Spleen (tissue), 11 donors: ENCODE measurements at regions not wholly inside any gene's neighbourhood (a gene's known extent, or its start where the extent isn't known, plus 50 kb on each side); places are given as distances from the start of the nearest gene placed in this dataset.

Experiments used
- DNase-seq: peaks from one replicate; pipeline ENCODE4 v3.0.0-alpha.2; 2020
- H3K27ac ChIP-seq, 8 donors: fragments of 200-600 bp; sonication (generic) in 7 of 8; 1 replicate in 4 of 8; 2 replicates in 4 of 8; pipeline versions ENCODE4 v1.5.0 to v1.8.0; 2016 to 2021; ENCODE audit warnings: inconsistent platforms in 4 of 8, mild to moderate bottlenecking in 4 of 8, moderate library complexity in 1 of 8
- H3K27me3 ChIP-seq, 7 donors: fragments of 200-600 bp; sonication (generic) in 6 of 7; replicated peaks in 1 of 7; 1 replicate in 4 of 7; 2 replicates in 3 of 7; pipeline versions ENCODE4 v1.5.0 to v1.8.0; 2016 to 2021; ENCODE audit warnings: inconsistent platforms in 3 of 7, mild to moderate bottlenecking in 1 of 7
- H3K36me3 ChIP-seq, 6 donors: fragments of 200-600 bp; sonication (generic) in 5 of 6; 1 replicate in 4 of 6; 2 replicates in 2 of 6; pipeline versions ENCODE4 v1.5.0 to v1.8.0; 2016 to 2021; ENCODE audit warnings: inconsistent platforms in 2 of 6
- H3K4me1 ChIP-seq, 6 donors: fragments of 200-600 bp; sonication (generic) in 5 of 6; 1 replicate in 3 of 6; 2 replicates in 3 of 6; pipeline versions ENCODE4 v1.5.0 to v1.8.0; 2016 to 2021; ENCODE audit warnings: inconsistent platforms in 3 of 6
- H3K4me3 ChIP-seq, 8 donors: fragments of 200-600 bp; sonication (generic) in 7 of 8; 1 replicate in 4 of 8; 2 replicates in 4 of 8; pipeline versions ENCODE4 v1.5.0 to v1.8.0; 2016 to 2021; ENCODE audit warnings: inconsistent platforms in 4 of 8, mild to moderate bottlenecking in 4 of 8, moderate library complexity in 2 of 8
- H3K9me3 ChIP-seq, 8 donors: fragments of 200-600 bp; sonication (generic) in 7 of 8; 1 replicate in 4 of 8; 2 replicates in 4 of 8; pipeline versions ENCODE4 v1.5.0 to v1.8.0; 2016 to 2021; ENCODE audit warnings: inconsistent platforms in 4 of 8
- CTCF ChIP-seq, 11 experiments: fragments of 200-600 bp in 7 of 11; fragments of 450-650 bp in 4 of 11; sonication (generic) in 4 of 11; IDR thresholded peaks in 8 of 11; conservative IDR thresholded peaks in 3 of 11; 1 replicate in 7 of 11; 2 replicates in 4 of 11; pipeline versions ENCODE4 v1.4.0 to v1.8.0; 2016 to 2021; ENCODE audit warnings: antibody characterized with exemption in 11 of 11, inconsistent platforms in 4 of 11, mild to moderate bottlenecking in 1 of 11
- POLR2A ChIP-seq, 3 donors: fragments of 450-650 bp; IDR thresholded peaks; one replicate each; pipeline ENCODE4 v1.5.1; 2017; ENCODE audit warnings: antibody characterized with exemption in 3 of 3, mild to moderate bottlenecking in 1 of 3
- POLR2AphosphoS5 ChIP-seq, 3 donors: sonication (generic); formaldehyde crosslinking; IDR thresholded peaks; one replicate each; pipeline ENCODE4 v1.5.1; 2017; ENCODE audit warnings: antibody characterized with exemption in 3 of 3
- WGBS, 5 donors: extraction: QIAGEN DNeasy Blood & Tissue Kit in 3 of 5; methylation state at CpG; one replicate each; pipeline versions ENCODE4 v1.1.5 to v1.1.7; 2013 to 2018; 5-methylcytosine and 5-hydroxymethylcytosine counted together
- intact Hi-C: fragments of 100-400 bp; cut with DNase I; formaldehyde crosslinking; loops from one replicate; pipeline ENCODE4 v1.15.0; 2023; ENCODE audit warnings: low total_unique reads
- donor health status: healthy with polysubstance abuse.
- donor health status: DM: no; HTN: no; CAD: no; lungs with moderate emphysema.
- donor health status: DM: no; HTN: no; CAD: no.
- donor health status: Bipolar disorder and iron deficiency.
- donor health status: healthy.
- donor health status: DM: no; HTN: no; CAD: no.
- donor health status: DM: yes; HTN: yes; CAD: no.

- Histone ChIP-seq H3K36me3 (no peaks in the 10 kb centered on the region), H3K4me1 (no peaks in the 10 kb centered on the region), H3K27me3 (no peaks in the 10 kb centered on the region), H3K9me3 (no peaks in the 10 kb centered on the region), H3K4me3 (no peak overlapping the region), H3K27ac (no peak overlapping the region)
- no peak for DNase-seq
- WGBS, 5 donors = 0 to 9% (median 0%) methylated on average over 1 of the region's 1 CpG
- TF ChIP-seq POLR2AphosphoS5 (IDR thresholded peaks at IDR 0.05) (no peak), POLR2A (IDR thresholded peaks at IDR 0.05) (no peak), CTCF (IDR thresholded peaks at IDR 0.05 in 8 of 11, conservative IDR thresholded peaks at IDR 0.05 in 3 of 11) (no peak)
- intact Hi-C loops = no loop called here
Measured at GRCh38 chr2:23209059-23209458, 175.9 kb upstream of the KLHL29 start.

- H3K27ac ChIP-seq = no peak overlapping the region
- TF ChIP-seq CTCF (IDR thresholded peaks at IDR 0.05 in 8 of 11, conservative IDR thresholded peaks at IDR 0.05 in 3 of 11) = no peak
- no peak for TF ChIP-seq POLR2A (IDR thresholded peaks at IDR 0.05)
- H3K27me3 ChIP-seq = no peaks in the 10 kb centered on the region
- H3K36me3 ChIP-seq = no peaks in the 10 kb centered on the region
- intact Hi-C loops = no loop called here
- 82 to 89% (median 86%) methylated on average over 5 of the region's 5 CpGs for WGBS, 5 donors
- H3K4me1 ChIP-seq = no peaks in the 10 kb centered on the region
- no peak overlapping the region for H3K4me3 ChIP-seq
- peaks cover 0 to 11% (median 0%) of the 10 kb centered on the region in 8 donors for H3K9me3 ChIP-seq
- no peak for DNase-seq
Measured at GRCh38 chr2:23211987-23212583, 172.9 kb upstream of the KLHL29 start.

GRCh38 chr2:23213196-23213595 is 171.8 kb upstream of the KLHL29 start:
- Histone ChIP-seq H3K4me3 (no peak overlapping the region), H3K4me1 (no peaks in the 10 kb centered on the region), H3K36me3 (no peaks in the 10 kb centered on the region), H3K9me3 (peaks cover 0 to 11% (median 0%) of the 10 kb centered on the region in 8 donors), H3K27me3 (no peaks in the 10 kb centered on the region), H3K27ac (no peak overlapping the region)
- intact Hi-C loops = no loop called here
- 90 to 97% (median 94%) methylated on average over 7 of the region's 7 CpGs for WGBS, 5 donors
- TF ChIP-seq POLR2A (IDR thresholded peaks at IDR 0.05) (no peak), CTCF (IDR thresholded peaks at IDR 0.05 in 8 of 11, conservative IDR thresholded peaks at IDR 0.05 in 3 of 11) (no peak), POLR2AphosphoS5 (IDR thresholded peaks at IDR 0.05) (no peak)
- no peak for DNase-seq

- Histone ChIP-seq H3K27ac (no peak overlapping the region), H3K9me3 (peaks cover 0 to 11% (median 0%) of the 10 kb centered on the region in 8 donors), H3K4me1 (no peaks in the 10 kb centered on the region), H3K27me3 (no peaks in the 10 kb centered on the region), H3K4me3 (no peak overlapping the region), H3K36me3 (no peaks in the 10 kb centered on the region)
- DNase-seq = no peak
- TF ChIP-seq POLR2A (IDR thresholded peaks at IDR 0.05) = no peak
- TF ChIP-seq POLR2AphosphoS5 (IDR thresholded peaks at IDR 0.05) = no peak
- TF ChIP-seq CTCF (IDR thresholded peaks at IDR 0.05 in 8 of 11, conservative IDR thresholded peaks at IDR 0.05 in 3 of 11) = no peak
- WGBS, 5 donors = 61 to 93% (median 91%) methylated on average over 2 to 3 of the region's 3 CpGs
- intact Hi-C loops = no loop called here
Measured at GRCh38 chr2:23215016-23215415, 170.0 kb upstream of the KLHL29 start.
